ENCODE measurements at regions not wholly inside any gene's neighbourhood (a gene's known extent, or its start where the extent isn't known, plus 50 kb on each side); places are given as distances from the start of the nearest gene placed in this dataset.

DNA sequence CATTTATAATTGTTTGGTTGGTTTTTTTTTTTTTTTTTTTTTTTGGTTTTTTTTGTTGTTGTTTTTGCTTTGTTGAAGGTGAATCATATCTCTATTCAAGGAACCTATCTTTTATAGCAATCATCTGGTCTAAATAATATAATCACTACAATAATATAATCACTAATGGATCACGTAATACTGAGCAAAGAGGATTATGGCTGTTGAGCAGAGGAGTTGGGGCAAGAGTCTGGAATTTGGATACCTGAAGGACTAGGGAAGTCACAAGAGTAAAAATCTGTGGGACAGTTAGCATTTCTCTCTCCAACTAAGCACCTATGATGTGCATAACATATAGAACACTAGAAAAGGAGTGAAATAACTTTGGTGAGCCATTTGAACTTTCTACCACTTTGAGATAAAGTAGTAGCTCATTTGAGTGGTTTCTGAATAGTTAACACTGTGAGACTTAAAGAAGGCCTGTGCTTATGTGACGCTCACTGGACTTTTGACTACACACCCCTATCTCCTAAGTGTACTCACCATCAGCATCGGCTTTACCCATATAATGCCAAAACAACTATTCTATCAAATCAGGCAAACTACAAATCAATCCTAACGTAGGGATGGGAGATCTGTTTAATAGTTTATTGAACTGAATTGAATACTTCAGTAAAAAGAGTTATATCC, 564.9 kb upstream of the TUSC1 start:
- TF ChIP-seq GATA3 (IDR thresholded peaks at IDR 0.05; ENCODE audit: low read depth, low read length) (no peak), GATA2 (IDR thresholded peaks at IDR 0.05; ENCODE audit: low read depth, low read length) (no peak)

- no peak for TF ChIP-seq GATA3 (IDR thresholded peaks at IDR 0.05; ENCODE audit: low read depth, low read length)
- TF ChIP-seq GATA2 (IDR thresholded peaks at IDR 0.05; ENCODE audit: low read depth, low read length), result no peak
Measured at GRCh38 chr9:26240020-26240419, 561.8 kb upstream of the TUSC1 start.

DNA sequence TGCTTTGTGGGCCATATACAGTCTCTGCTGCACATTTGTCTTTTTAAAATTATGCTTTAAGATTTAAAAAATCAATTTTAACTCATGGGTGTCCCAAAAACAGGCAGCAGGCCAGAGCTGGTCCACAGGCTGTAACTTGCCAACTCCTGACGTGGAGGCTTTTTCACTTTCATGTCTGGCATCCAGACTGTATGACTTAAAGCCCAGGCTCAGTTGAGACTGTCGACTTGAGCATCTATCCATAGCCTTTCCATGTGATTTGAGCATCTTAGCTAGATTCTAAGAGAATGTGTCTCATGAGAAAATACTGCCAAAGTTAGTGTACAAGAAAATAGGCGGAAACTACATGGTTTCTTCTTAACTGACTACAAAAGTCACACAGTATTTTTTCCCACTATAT, 559.0 kb upstream of the TUSC1 start:
- TF ChIP-seq GATA2 (IDR thresholded peaks at IDR 0.05; ENCODE audit: low read depth, low read length), result no peak
- no peak for TF ChIP-seq GATA3 (IDR thresholded peaks at IDR 0.05; ENCODE audit: low read depth, low read length)

DNA sequence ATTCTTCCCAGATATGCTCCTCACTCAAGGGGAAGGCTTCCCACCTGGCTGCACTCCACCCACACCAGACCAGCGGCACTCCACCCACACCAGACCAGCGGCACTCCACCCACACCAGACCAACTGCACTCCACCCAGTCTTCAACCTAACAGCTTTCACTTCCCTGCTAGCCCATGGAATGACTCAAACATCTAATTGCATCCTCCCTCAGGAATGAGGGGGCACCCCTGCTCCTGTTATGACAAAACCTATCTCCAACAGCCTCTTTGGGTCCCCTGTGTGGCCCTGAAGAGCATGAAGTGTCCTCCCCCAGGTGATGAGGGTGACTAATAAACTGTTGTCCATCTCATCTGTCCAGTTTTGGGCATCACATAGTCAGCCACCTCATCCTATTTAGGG, 556.6 kb upstream of the TUSC1 start:
- TF ChIP-seq GATA3 (IDR thresholded peaks at IDR 0.05; ENCODE audit: low read depth, low read length) (no peak), GATA2 (IDR thresholded peaks at IDR 0.05; ENCODE audit: low read depth, low read length) (no peak)

GRCh38 chr9:26231391-26231790, 553.1 kb upstream of the TUSC1 start:
- TF ChIP-seq GATA3 (IDR thresholded peaks at IDR 0.05; ENCODE audit: low read depth, low read length), result no peak
- TF ChIP-seq GATA2 (IDR thresholded peaks at IDR 0.05; ENCODE audit: low read depth, low read length), result no peak

DNA sequence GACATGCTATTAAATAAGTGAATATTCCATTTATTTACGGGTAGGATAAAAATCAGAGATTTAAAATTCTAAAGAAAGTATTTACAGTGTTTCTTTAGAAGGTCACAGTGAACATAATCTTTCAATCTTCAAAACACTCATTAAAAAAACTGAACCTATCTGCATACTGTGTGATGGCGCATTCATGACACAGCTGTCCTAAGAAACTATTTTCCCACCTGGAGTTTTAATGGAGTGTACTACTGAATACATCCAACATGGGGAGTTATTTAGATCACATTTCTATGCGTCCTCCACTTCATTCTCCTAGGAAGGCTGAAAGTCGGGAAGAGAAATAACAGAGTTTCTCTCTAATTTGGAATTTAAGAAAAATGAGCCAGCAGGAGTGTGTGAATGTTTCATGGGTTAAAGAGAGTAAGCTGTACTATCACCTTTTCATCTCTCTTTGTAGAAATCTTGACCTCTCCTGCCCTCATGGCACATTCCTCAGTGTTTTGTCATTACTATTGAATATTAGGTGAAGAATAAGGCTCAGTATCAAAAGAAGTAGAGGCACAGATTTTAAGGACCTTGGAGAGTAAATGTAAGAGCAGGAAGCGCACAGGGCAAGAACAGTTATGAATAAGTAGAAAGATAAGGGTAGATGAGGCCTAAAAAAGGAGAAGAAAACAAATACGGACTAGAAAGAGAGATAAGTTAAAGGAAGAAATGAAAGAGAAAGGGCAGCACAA, 551.2 kb upstream of the TUSC1 start:
- TF ChIP-seq GATA2 (IDR thresholded peaks at IDR 0.05; ENCODE audit: low read depth, low read length), result no peak
- TF ChIP-seq GATA3 (IDR thresholded peaks at IDR 0.05; ENCODE audit: low read depth, low read length), result no peak

GRCh38 chr9:26228273-26228672, 550.0 kb upstream of the TUSC1 start:
- TF ChIP-seq GATA2 (IDR thresholded peaks at IDR 0.05; ENCODE audit: low read depth, low read length), result no peak
- no peak for TF ChIP-seq GATA3 (IDR thresholded peaks at IDR 0.05; ENCODE audit: low read depth, low read length)

DNA sequence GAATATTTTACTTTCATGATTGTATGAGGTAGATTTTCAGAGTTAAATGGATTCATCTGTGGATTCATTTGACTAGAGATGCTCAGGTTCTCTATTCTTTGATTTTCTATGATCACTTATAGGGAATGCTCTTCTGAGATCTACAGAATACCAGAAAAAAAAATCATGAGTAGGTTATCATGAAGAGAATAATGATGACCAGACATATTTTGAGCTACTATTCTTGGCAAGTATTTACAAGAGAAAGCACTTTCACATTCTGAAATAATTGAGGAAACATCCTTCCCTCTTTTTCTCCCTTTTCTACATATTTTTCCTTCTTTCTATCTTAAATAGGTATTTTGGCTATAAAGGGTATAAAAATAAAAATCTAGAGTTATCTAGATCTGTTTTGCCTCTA, 543.0 kb upstream of the TUSC1 start:
- TF ChIP-seq GATA2 (IDR thresholded peaks at IDR 0.05; ENCODE audit: low read depth, low read length) (no peak), GATA3 (IDR thresholded peaks at IDR 0.05; ENCODE audit: low read depth, low read length) (no peak)

DNA sequence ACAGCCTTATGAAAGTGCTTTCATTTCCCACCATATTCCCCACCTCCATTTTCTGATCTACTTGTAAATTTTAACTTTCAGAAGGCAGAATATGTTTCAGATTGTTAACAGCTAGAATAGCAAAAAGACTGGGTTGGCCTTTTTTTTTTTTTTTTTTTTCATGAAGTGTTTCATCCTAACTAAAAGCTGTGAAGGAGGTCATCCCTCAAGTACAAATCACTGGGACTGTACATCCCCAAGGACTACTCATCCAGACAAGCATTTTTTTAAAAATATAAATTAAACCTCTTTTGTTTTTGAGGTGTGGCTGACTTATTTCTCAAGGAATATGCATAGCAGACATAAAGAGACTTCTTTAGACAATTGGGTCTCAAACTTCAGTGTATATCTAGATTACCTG, 542.1 kb upstream of the TUSC1 start:
- TF ChIP-seq GATA2 (IDR thresholded peaks at IDR 0.05; ENCODE audit: low read depth, low read length) (no peak), GATA3 (IDR thresholded peaks at IDR 0.05; ENCODE audit: low read depth, low read length) (no peak)

DNA sequence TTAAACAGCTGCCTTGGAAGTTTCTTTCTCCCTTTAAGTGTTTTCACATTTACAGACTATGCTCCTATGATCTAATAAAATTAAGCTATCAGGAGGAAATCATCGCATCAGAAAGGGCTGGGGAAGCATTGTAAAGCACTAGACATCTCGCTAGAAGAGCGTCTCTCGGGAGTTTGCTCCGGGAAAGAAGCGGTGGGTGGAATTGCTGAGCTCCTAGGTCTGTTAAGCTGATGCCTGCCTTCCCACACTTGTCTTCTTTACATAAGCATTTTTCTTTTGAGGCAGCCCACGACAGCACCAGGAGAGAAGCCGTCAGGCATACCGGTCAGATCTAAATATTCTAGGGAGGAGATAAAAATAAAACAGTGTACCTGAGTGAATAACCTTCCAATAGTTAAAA, 541.7 kb upstream of the TUSC1 start:
- TF ChIP-seq GATA2 (IDR thresholded peaks at IDR 0.05; ENCODE audit: low read depth, low read length), result no peak
- TF ChIP-seq GATA3 (IDR thresholded peaks at IDR 0.05; ENCODE audit: low read depth, low read length), result no peak

DNA sequence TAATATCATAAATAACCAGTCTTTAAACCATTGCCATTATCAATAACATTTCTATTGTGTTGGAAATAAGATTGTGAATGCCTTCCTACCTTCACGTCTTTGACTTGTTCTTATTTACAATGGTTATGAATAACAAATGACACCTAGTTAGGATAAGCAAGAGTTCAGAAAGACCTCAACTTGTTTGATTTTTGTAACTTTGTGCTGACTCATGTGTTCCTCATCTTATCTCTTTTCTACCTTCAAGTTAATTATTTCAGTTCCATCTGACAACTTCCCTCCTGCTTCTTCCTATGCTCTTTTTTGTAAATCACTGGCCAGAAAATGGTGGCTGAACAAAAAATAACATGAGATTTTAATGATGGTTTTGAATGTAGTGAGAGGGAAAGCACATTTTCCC, 538.5 kb upstream of the TUSC1 start:
- TF ChIP-seq GATA3 (IDR thresholded peaks at IDR 0.05; ENCODE audit: low read depth, low read length) (no peak), GATA2 (IDR thresholded peaks at IDR 0.05; ENCODE audit: low read depth, low read length) (no peak)

- no peak for TF ChIP-seq GATA2 (IDR thresholded peaks at IDR 0.05; ENCODE audit: low read depth, low read length)
- TF ChIP-seq GATA3 (IDR thresholded peaks at IDR 0.05; ENCODE audit: low read depth, low read length), result no peak
Measured at GRCh38 chr9:26210338-26210851, 532.2 kb upstream of the TUSC1 start.

- no peak for TF ChIP-seq GATA2 (IDR thresholded peaks at IDR 0.05; ENCODE audit: low read depth, low read length)
- no peak for TF ChIP-seq GATA3 (IDR thresholded peaks at IDR 0.05; ENCODE audit: low read depth, low read length)
Measured at GRCh38 chr9:26205261-26205660, 527.0 kb upstream of the TUSC1 start.

GRCh38 chr9:26193237-26193636, 515.0 kb upstream of the TUSC1 start:
- TF ChIP-seq GATA2 (IDR thresholded peaks at IDR 0.05; ENCODE audit: low read depth, low read length) (no peak), GATA3 (IDR thresholded peaks at IDR 0.05; ENCODE audit: low read depth, low read length) (no peak)

DNA sequence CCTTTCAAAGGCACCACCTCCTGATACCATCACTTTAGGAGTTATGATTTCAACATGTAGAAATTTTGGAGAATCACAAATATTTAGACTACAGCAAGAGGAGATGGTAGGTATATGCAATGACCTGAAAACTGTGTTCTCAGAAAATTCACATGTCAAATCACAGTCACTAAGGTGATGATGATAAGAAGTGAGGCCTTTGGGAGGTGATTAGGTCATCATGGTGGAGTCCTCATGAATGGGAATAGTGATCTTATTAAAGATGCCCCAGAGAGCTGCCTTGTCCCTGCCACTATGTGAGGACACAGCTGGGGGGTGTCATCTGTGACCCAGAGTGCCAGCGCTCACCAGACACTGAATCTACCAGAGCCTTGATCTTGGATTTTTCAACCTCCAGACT, 513.5 kb upstream of the TUSC1 start:
- TF ChIP-seq GATA2 (IDR thresholded peaks at IDR 0.05; ENCODE audit: low read depth, low read length) (no peak), GATA3 (IDR thresholded peaks at IDR 0.05; ENCODE audit: low read depth, low read length) (no peak)
